ENCODE measurements at regions not wholly inside any gene's neighbourhood (a gene's known extent, or its start where the extent isn't known, plus 50 kb on each side); places are given as distances from the start of the nearest gene placed in this dataset.

GRCh38 chr21:16377120-16377658 lies 647.4 kb downstream of the USP25 start:
- DNase-seq, result no peak

GRCh38 chr21:16377857-16378256 lies 648.1 kb downstream of the USP25 start:
- DNase-seq, result no peak

GRCh38 chr21:16378525-16378924 lies 648.7 kb downstream of the USP25 start:
- DNase-seq, result no peak

GRCh38 chr21:16388291-16388690 lies 658.5 kb downstream of the USP25 start:
- DNase-seq, result no peak

GRCh38 chr21:16388911-16389560 lies 659.3 kb downstream of the USP25 start:
- DNase-seq, result no peak

GRCh38 chr21:16389643-16390042 lies 659.9 kb downstream of the USP25 start:
- no peak for DNase-seq

GRCh38 chr21:16395285-16395684 lies 665.5 kb downstream of the USP25 start:
- DNase-seq, result no peak

GRCh38 chr21:16402752-16403151 lies 673.0 kb downstream of the USP25 start:
- no peak for DNase-seq

GRCh38 chr21:16404776-16405175 lies 675.0 kb downstream of the USP25 start:
- no peak for DNase-seq

- DNase-seq, result no peak
Measured at GRCh38 chr21:16406355-16406754, 676.6 kb downstream of the USP25 start.

GRCh38 chr21:16407403-16408240 lies 677.8 kb downstream of the USP25 start:
- no peak for DNase-seq

- DNase-seq, result no peak
Measured at GRCh38 chr21:16408280-16408679, 678.5 kb downstream of the USP25 start.

- DNase-seq, result no peak
Measured at GRCh38 chr21:16409352-16409751, 679.6 kb downstream of the USP25 start.

- DNase-seq, result no peak
Measured at GRCh38 chr21:16418226-16418625, 688.4 kb downstream of the USP25 start.

GRCh38 chr21:16418642-16419041 lies 688.9 kb downstream of the USP25 start:
- no peak for DNase-seq

GRCh38 chr21:16419188-16419921 lies 689.6 kb downstream of the USP25 start:
- DNase-seq, result no peak

- no peak for DNase-seq
Measured at GRCh38 chr21:16420031-16420724, 690.4 kb downstream of the USP25 start.

GRCh38 chr21:16421007-16421406 lies 691.2 kb downstream of the USP25 start:
- no peak for DNase-seq

- no peak for DNase-seq
Measured at GRCh38 chr21:16421965-16422364, 692.2 kb downstream of the USP25 start.

- no peak for DNase-seq
Measured at GRCh38 chr21:16422702-16423101, 692.9 kb downstream of the USP25 start.

GRCh38 chr21:16423921-16424320 lies 694.1 kb downstream of the USP25 start:
- no peak for DNase-seq

- no peak for DNase-seq
Measured at GRCh38 chr21:16424331-16424751, 694.6 kb downstream of the USP25 start.

GRCh38 chr21:16425376-16425775 lies 695.6 kb downstream of the USP25 start:
- no peak for DNase-seq

Data from effector CD4-positive, alpha-beta T cell (primary cell).